ENCODE measurements at regions not wholly inside any gene's neighbourhood (a gene's known extent, or its start where the extent isn't known, plus 50 kb on each side); places are given as distances from the start of the nearest gene placed in this dataset.

- H3K4me3 ChIP-seq = no peak overlapping the region
- ATAC-seq (no peak), DNase-seq (no peak)
- H3K27ac ChIP-seq = no peak overlapping the region
- intact Hi-C loops (cut with DNase I) = no loop called here
- H3K36me3 ChIP-seq = no peaks in the 10 kb centered on the region
- no peaks in the 10 kb centered on the region for H3K9me3 ChIP-seq
- TF ChIP-seq CTCF (IDR thresholded peaks at IDR 0.05) = no peak
- peaks cover 4% of the 10 kb centered on the region for H3K4me1 ChIP-seq
- peaks cover 12% of the 10 kb centered on the region for H3K27me3 ChIP-seq
These were observed 153.2 kb upstream of the FRMD4B start for GRCh38 chr3:69539134-69539533.

GRCh38 chr3:69538281-69538680 is 152.4 kb upstream of the FRMD4B start:
- ATAC-seq (no peak), DNase-seq (no peak)
- peaks cover 4% of the 10 kb centered on the region for H3K4me1 ChIP-seq
- H3K36me3 ChIP-seq = no peaks in the 10 kb centered on the region
- H3K9me3 ChIP-seq = no peaks in the 10 kb centered on the region
- intact Hi-C loops (cut with DNase I) = no loop called here
- H3K4me3 ChIP-seq = no peak overlapping the region
- H3K27ac ChIP-seq = no peak overlapping the region
- peaks cover 12% of the 10 kb centered on the region for H3K27me3 ChIP-seq
- TF ChIP-seq CTCF (IDR thresholded peaks at IDR 0.05) = no peak

- no peak overlapping the region for H3K27ac ChIP-seq
- H3K4me3 ChIP-seq = no peak overlapping the region
- ATAC-seq = no peak
- peaks cover 4% of the 10 kb centered on the region for H3K4me1 ChIP-seq
- intact Hi-C loops (cut with DNase I) = no loop called here
- H3K36me3 ChIP-seq = no peaks in the 10 kb centered on the region
- no peak for DNase-seq
- no peak for TF ChIP-seq CTCF (IDR thresholded peaks at IDR 0.05)
- no peaks in the 10 kb centered on the region for H3K9me3 ChIP-seq
- H3K27me3 ChIP-seq = no peaks in the 10 kb centered on the region
These were observed 150.6 kb upstream of the FRMD4B start for GRCh38 chr3:69536306-69537020.

- no peak for TF ChIP-seq CTCF (IDR thresholded peaks at IDR 0.05)
- no peaks in the 10 kb centered on the region for H3K4me1 ChIP-seq
- no peaks in the 10 kb centered on the region for H3K9me3 ChIP-seq
These were observed 149.7 kb upstream of the FRMD4B start for GRCh38 chr3:69535613-69536012.

GRCh38 chr3:69532547-69533224 is 146.8 kb upstream of the FRMD4B start:
- Histone ChIP-seq H3K27ac (no peak overlapping the region), H3K9me3 (no peaks in the 10 kb centered on the region), H3K4me3 (no peak overlapping the region), H3K27me3 (no peaks in the 10 kb centered on the region), H3K36me3 (no peaks in the 10 kb centered on the region), H3K4me1 (no peaks in the 10 kb centered on the region)
- no peak for TF ChIP-seq CTCF (IDR thresholded peaks at IDR 0.05)
- DNase-seq (no peak), ATAC-seq (no peak)
- intact Hi-C loops (cut with DNase I) = no loop called here

More at GRCh38 chr3:69535613-69536012, 149.7 kb upstream of the FRMD4B start:
- H3K27me3 ChIP-seq = no peaks in the 10 kb centered on the region
- intact Hi-C loops (cut with DNase I) = no loop called here
- no peak for DNase-seq
- no peak overlapping the region for H3K4me3 ChIP-seq
- no peak overlapping the region for H3K27ac ChIP-seq
- no peak for ATAC-seq
- H3K36me3 ChIP-seq = no peaks in the 10 kb centered on the region

Data from upper lobe of right lung (tissue), 1 donor.